Loucy (cell line): ENCODE measurements at regions not wholly inside any gene's neighbourhood (a gene's known extent, or its start where the extent isn't known, plus 50 kb on each side); places are given as distances from the start of the nearest gene placed in this dataset.
A peak's percentile ranks its signal among the peaks of the same experiment; 100 is the strongest.

Source experiments
- H2AFZ ChIP-seq: fragments of 200-600 bp; sonication (generic); 2 replicates; pipeline ENCODE4 v1.6.0; 2016; ENCODE audit warnings: antibody characterized with exemption, mild to moderate bottlenecking, low read length, moderate library complexity
- H3F3A ChIP-seq: fragments of 200-600 bp; 2 replicates; pipeline ENCODE4 v1.6.0; 2016; ENCODE audit warnings: antibody characterized with exemption, low read depth, mild to moderate bottlenecking
- H3K27me3 ChIP-seq: fragments of 200-600 bp; sonication (generic); 2 replicates; pipeline ENCODE4 v1.6.1; 2014; ENCODE audit warnings: low read length, mild to moderate bottlenecking; ENCODE audit not compliant: insufficient read depth, poor library complexity, severe bottlenecking
- H3K36me3 ChIP-seq: fragments of 200-600 bp; sonication (generic); 2 replicates; pipeline ENCODE4 v1.6.1; 2016; ENCODE audit warnings: low read length; ENCODE audit not compliant: insufficient read depth
- H3K4me1 ChIP-seq: fragments of 200-600 bp; sonication (generic); 2 replicates; pipeline ENCODE4 v1.5.1; 2014; ENCODE audit warnings: low read length, mild to moderate bottlenecking; ENCODE audit not compliant: insufficient read depth, poor library complexity, severe bottlenecking
- H3K4me2 ChIP-seq: fragments of 200-600 bp; sonication (generic); 2 replicates; pipeline ENCODE4 v1.6.0; 2014; ENCODE audit warnings: antibody characterized with exemption, low read length, low read depth, mild to moderate bottlenecking; ENCODE audit not compliant: poor library complexity, severe bottlenecking
- H3K4me3 ChIP-seq: fragments of 200-600 bp; sonication (generic); 2 replicates; pipeline ENCODE4 v1.5.1; 2014; ENCODE audit warnings: low read length, mild to moderate bottlenecking, mixed read lengths; ENCODE audit not compliant: poor library complexity, severe bottlenecking
- H3K79me2 ChIP-seq: fragments of 200-600 bp; sonication (generic); 2 replicates; pipeline ENCODE4 v1.6.1; 2014; ENCODE audit warnings: low read length; ENCODE audit not compliant: insufficient read depth
- H3K9ac ChIP-seq: fragments of 200-600 bp; sonication (generic); 2 replicates; pipeline ENCODE4 v1.6.0; 2014; ENCODE audit warnings: mild to moderate bottlenecking, low read depth, low read length, moderate library complexity; ENCODE audit not compliant: poor library complexity, severe bottlenecking
- H3K9me2 ChIP-seq: fragments of 200-600 bp; sonication (generic); replicated peaks from 2 replicates; pipeline ENCODE4 v1.6.1; 2016; ENCODE audit warnings: low read depth, low read length, mixed read lengths
- H3K9me3 ChIP-seq: fragments of 200-600 bp; sonication (generic); 2 replicates; pipeline ENCODE4 v1.6.1; 2014; ENCODE audit warnings: mild to moderate bottlenecking, antibody characterized with exemption, low read length, low read depth; ENCODE audit not compliant: insufficient read depth
- H4K20me1 ChIP-seq: fragments of 200-600 bp; sonication (generic); 2 replicates; pipeline ENCODE4 v1.6.0; 2014; ENCODE audit warnings: antibody characterized with exemption, low read length, mild to moderate bottlenecking; ENCODE audit not compliant: insufficient read depth, poor library complexity, severe bottlenecking
- CTCF ChIP-seq: fragments of 200-600 bp; sonication (generic); conservative IDR thresholded peaks from 2 replicates; pipeline ENCODE4 v1.5.1; 2014; ENCODE audit warnings: mild to moderate bottlenecking, antibody characterized with exemption, low read length
- EZH2phosphoT487 ChIP-seq: fragments of 200-600 bp; IDR thresholded peaks from 2 replicates; pipeline ENCODE4 v1.6.1; 2018; ENCODE audit warnings: antibody characterized with exemption, mild to moderate bottlenecking, moderate library complexity, borderline replicate concordance

GRCh38 chr2:145724311-145724898 lies 1204.5 kb upstream of the ZEB2 start:
- H3K4me2 ChIP-seq = peak overlapping the region; percentile 35
- H4K20me1 ChIP-seq = no peaks in the 10 kb centered on the region
- no peak overlapping the region for H2AFZ ChIP-seq
- no peaks in the 10 kb centered on the region for H3K79me2 ChIP-seq
- TF ChIP-seq CTCF = no peak
- TF ChIP-seq EZH2phosphoT487 = no peak
- H3K27me3 ChIP-seq = no peaks in the 10 kb centered on the region
- no peaks in the 10 kb centered on the region for H3K9me3 ChIP-seq
- no peaks in the 10 kb centered on the region for H3F3A ChIP-seq
- no peaks in the 10 kb centered on the region for H3K9me2 ChIP-seq
- H3K4me3 ChIP-seq = peak overlapping the region; percentile 37
- no peak overlapping the region for H3K9ac ChIP-seq
- H3K36me3 ChIP-seq = no peaks in the 10 kb centered on the region
- peaks cover 5% of the 10 kb centered on the region for H3K4me1 ChIP-seq

- H3K36me3 ChIP-seq = no peaks in the 10 kb centered on the region
- H3K4me1 ChIP-seq = peaks cover 5% of the 10 kb centered on the region
- H3K9me3 ChIP-seq = no peaks in the 10 kb centered on the region
- no peaks in the 10 kb centered on the region for H3F3A ChIP-seq
- TF ChIP-seq EZH2phosphoT487 (no peak), CTCF (no peak)
- H3K9ac ChIP-seq = no peak overlapping the region
- H3K27me3 ChIP-seq = no peaks in the 10 kb centered on the region
- H2AFZ ChIP-seq = no peak overlapping the region; the same call in 1 of the 2 replicates
- no peaks in the 10 kb centered on the region for H3K9me2 ChIP-seq
- H3K4me3 ChIP-seq = peak overlapping the region; percentile 37
- no peaks in the 10 kb centered on the region for H4K20me1 ChIP-seq
- no peaks in the 10 kb centered on the region for H3K79me2 ChIP-seq
- peak overlapping the region; percentile 35 for H3K4me2 ChIP-seq
Measured at GRCh38 chr2:145723872-145724271, 1204.0 kb upstream of the ZEB2 start.

DNA sequence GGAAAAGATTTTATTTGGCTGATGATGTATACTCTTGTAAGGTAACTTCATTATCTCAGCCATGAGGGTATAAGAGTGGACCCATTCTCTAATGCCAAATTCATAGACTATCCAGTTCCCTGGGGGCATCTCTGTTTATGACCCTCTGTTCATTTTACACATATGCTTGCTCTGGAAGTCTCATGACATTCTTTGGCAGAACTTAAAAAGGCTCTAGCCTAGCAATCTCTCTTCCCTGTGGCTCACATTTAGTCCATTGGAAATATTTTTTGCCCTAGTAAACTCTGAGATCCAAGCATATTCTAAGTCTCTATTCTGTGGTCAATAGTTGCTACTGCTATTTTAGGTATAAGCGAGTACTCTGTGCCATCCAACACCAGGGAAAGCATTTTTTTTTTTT lies 1201.8 kb upstream of the ZEB2 start:
- no peaks in the 10 kb centered on the region for H4K20me1 ChIP-seq
- H3K4me3 ChIP-seq = no peak overlapping the region
- H3K79me2 ChIP-seq = no peaks in the 10 kb centered on the region
- TF ChIP-seq EZH2phosphoT487 (no peak), CTCF (no peak)
- H3K9me3 ChIP-seq = no peaks in the 10 kb centered on the region
- H3K4me2 ChIP-seq = no peak overlapping the region
- H3K9me2 ChIP-seq = no peaks in the 10 kb centered on the region
- H3K4me1 ChIP-seq = peaks cover 5% of the 10 kb centered on the region
- no peaks in the 10 kb centered on the region for H3K36me3 ChIP-seq
- no peaks in the 10 kb centered on the region for H3F3A ChIP-seq
- no peak overlapping the region for H2AFZ ChIP-seq
- H3K9ac ChIP-seq = no peak overlapping the region
- no peaks in the 10 kb centered on the region for H3K27me3 ChIP-seq
